Activated CD4-positive, alpha-beta T cell treated with anti-CD3 and anti-CD28 coated beads, Interleukin-10, Interleukin-2, amounts not matched to agents 100 ng/mL and 50 ng/mL, durations not matched to agents 16 hours and 8 hours (primary cell): ENCODE measurements at regions not wholly inside any gene's neighbourhood (a gene's known extent, or its start where the extent isn't known, plus 50 kb on each side); places are given as distances from the start of the nearest gene placed in this dataset.

Experiments used
- DNase-seq: peaks from one replicate; pipeline ENCODE4 v3.0.0-alpha.2; 2020

DNA sequence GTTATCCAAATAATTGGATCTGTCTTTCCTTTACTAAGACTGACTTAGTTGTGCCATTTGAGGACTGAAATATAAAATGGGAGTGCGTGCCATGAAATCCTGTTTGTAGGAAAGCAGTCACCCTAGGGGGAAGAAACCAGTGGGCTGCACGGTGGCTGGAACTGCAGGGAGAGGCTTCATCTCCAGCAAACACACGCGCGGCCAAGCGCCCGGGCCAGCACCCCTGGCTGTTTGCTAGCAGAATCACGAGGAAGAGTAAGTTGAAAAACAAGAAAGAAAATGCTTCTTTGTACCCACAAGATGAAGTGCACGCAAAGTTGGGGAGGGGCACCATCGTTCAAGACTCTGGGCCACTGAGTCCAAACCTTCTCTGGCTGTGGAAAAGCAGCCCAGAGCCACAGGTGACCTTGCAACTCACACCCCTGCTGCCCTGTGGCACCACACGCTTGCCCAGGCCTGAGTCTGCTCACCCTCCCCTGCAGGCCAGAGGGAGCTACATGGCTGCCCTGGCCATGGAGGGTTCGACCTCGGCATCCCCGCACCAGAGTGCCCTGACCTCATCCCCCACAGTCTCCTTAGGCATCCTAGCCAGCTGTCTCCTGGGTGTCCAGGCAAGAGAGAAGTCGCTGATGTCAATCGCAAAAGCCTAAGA, 55.2 kb downstream of the IRX2 start:
- no peak for DNase-seq

DNA sequence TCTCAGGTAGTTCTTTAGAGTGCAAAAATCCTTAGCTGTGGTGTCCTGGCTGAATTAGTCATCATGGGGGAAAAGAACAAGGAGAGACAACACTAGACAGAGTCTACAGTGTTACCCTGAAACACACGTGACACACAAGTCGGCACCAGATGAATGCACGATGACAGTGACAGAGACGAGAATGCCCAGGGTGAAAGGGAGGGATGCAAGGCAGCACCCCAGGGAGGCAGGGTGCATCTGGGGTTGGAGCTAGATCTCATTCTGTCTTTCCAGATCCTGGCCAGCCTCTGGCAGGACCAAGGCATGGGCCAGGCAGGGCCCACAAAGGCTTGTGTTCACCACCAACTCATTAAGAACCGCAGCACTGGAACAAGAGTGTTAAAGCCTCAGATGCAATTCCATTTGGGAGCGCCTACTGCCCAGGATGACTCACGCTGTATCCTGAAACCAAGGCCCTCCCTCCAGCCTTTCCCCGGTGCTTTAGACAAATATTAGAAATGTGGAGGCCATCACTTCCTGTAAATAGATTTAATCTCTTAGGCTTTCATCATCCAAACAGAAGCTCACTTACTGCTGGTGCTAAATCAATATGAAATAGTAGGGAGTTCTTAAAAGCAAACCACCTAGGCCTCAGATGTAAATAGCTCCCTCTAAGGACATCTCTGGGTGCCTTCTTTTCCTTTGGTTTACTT, 56.1 kb downstream of the IRX2 start:
- DNase-seq = no peak

DNA sequence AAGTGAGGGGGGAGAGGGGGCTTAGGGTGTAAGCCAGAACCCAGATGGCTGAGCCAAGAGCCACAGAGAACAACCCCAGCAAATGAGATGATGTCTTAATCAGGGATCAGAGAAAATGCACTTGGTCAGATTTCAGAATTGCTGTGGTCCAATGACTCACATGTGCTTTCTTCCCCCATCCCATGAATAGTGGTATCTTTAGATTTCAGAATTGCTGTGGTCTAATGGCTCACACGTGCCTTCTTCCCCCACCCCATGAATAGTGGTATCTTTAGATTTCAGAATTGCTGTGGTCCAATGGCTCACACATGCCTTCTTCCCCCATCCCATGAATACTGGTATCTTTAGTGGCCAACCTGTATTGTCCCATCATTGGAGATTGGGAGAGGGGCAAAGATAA, 59.9 kb downstream of the IRX2 start:
- no peak for DNase-seq

GRCh38 chr5:2690293-2690692, 61.2 kb downstream of the IRX2 start:
- DNase-seq = no peak

- no peak for DNase-seq
These were observed 62.9 kb downstream of the IRX2 start for GRCh38 chr5:2688586-2688985.

GRCh38 chr5:2687746-2688145, 63.7 kb downstream of the IRX2 start:
- DNase-seq = no peak

GRCh38 chr5:2686321-2687124, 65.0 kb downstream of the IRX2 start:
- no peak for DNase-seq

DNA sequence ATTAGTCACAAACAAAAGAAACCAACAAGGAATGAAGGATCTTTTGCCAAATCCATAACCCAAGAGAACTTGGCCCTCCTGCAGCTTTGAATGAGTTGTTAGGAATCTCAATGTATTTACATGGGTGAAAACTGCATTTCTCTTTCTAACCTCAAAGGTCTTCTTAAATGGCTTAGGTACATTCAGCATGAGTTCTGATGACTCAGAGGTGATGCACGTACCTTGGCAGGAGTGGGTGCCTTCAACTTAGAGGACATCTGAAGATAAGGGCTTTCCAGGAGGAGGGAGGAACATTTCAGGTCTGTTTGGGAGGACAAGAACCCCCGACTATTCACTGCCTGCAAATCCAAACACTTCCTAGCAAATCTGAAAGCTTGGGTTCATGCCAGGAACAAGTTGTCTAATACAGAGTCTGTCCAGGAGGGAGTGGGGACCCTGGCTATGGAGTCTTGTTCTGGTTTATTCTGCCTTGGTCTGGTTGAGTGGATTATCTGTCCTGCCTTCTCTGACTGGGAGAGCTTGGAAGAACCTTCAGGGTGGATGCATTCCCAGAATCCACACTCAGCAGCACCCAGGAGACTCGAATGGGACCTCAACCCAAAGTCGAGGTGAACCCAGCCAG, 65.7 kb downstream of the IRX2 start:
- DNase-seq = no peak

DNA sequence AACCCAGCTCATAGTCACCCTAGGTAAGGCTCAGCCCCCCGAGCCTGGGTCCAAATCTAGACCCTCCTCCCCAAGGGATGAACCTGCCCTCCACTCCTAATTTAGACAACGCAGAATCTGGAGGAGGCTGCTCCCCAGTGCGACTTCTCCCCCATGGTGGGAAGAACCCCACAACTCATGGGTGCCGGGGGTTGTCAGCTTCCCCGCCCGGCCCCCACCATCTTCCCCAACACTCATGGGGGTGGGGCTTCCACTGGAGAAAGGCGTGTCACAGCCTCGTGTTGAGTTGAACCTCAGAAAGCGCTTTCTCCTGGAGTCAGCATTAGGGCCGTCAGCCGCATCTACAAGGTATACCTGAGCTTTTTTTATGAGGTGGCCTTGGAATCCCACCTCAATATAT, 66.9 kb downstream of the IRX2 start:
- DNase-seq = no peak

DNA sequence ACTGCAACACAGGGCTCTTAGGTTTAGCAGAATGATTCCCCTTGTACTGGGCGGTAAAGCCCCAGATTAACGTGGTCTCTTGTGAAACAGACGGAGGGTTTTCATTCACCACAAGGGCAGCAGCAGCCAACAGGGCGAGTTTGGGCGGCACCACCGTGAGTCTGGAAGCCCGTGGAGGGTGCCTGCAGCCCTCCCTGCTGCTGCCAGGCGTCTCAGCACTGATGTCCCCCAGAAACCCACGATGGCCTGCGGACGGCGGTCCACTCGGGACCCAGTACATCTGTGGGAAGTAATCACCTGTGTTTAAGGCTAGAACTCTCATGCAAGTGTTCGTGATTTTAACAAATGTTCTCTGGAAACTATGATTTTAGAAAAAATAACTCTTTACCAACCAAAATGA, 67.8 kb downstream of the IRX2 start:
- DNase-seq = no peak

- no peak for DNase-seq
These were observed 70.0 kb downstream of the IRX2 start for GRCh38 chr5:2681476-2681875.

DNA sequence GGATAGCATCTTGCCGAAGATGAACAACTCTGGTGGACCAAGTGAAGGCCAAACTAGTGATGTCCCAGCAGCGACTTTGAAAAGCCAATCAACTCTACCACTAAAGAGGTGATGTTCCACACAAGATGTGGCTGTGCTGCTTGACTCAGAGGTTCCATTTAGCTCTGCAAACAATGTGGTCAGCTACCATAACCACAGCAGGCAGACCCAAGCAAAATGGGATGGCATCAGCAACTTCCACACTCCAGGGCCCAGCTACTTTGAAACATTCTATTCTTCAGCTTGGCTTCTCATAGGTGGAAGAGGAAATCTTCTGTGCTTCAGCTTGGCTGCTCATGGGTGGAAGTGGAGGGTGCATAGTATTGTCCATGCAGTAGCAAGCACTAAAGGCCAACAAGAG, 70.5 kb downstream of the IRX2 start:
- no peak for DNase-seq

- DNase-seq = no peak
These were observed 73.8 kb downstream of the IRX2 start for GRCh38 chr5:2677689-2678088.

GRCh38 chr5:2675548-2675947, 75.9 kb downstream of the IRX2 start:
- DNase-seq = no peak

- no peak for DNase-seq
These were observed 77.0 kb downstream of the IRX2 start for GRCh38 chr5:2674456-2674855.

GRCh38 chr5:2670940-2671339, 80.5 kb downstream of the IRX2 start:
- no peak for DNase-seq

DNA sequence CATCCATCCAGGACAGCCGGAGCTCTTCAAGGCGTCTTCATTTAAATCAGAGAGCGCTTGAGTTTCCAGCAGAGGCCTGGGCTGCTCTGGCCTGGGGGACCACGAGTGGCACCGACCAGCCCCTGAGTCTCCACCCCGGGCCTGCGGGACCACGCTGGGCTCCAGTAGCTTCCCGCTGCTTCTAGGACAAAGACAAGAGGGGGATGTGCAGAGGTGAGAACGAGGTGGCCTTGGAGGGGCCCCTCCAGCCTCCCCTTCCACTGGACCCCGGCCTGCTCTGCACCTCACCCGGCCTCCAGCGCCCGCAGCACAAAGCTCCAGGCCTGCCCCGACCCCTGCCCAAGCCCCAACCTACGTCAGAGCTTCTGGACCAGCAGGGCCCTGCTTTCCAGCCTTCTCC, 81.6 kb downstream of the IRX2 start:
- DNase-seq = no peak

GRCh38 chr5:2669259-2669658, 82.2 kb downstream of the IRX2 start:
- no peak for DNase-seq

GRCh38 chr5:2666081-2666480, 85.4 kb downstream of the IRX2 start:
- no peak for DNase-seq

- DNase-seq = no peak
These were observed 88.0 kb downstream of the IRX2 start for GRCh38 chr5:2663489-2663888.

- DNase-seq = no peak
These were observed 91.2 kb downstream of the IRX2 start for GRCh38 chr5:2660315-2660714.

- DNase-seq = no peak
These were observed 92.5 kb downstream of the IRX2 start for GRCh38 chr5:2658881-2659470.

GRCh38 chr5:2658447-2658846, 93.0 kb downstream of the IRX2 start:
- DNase-seq = no peak
